ENCODE measurements at regions not wholly inside any gene's neighbourhood (a gene's known extent, or its start where the extent isn't known, plus 50 kb on each side); places are given as distances from the start of the nearest gene placed in this dataset.

GRCh38 chr6:8941577-8941976, 506.2 kb upstream of the SLC35B3 start:
- CTCF ChIA-PET: no interaction called here

More at GRCh38 chr6:8941577-8941976, 506.2 kb upstream of the SLC35B3 start:
- H3K36me3 ChIP-seq (ENCODE audit: control insufficient read depth in 2 of 2, extremely low read depth in 1 of 2, insufficient read depth in 2 of 2, low read length in 2 of 2): no peaks in the 10 kb centered on the region
- dilution Hi-C loops (cut with MboI; ENCODE audit: extremely low pct_ligation_motif_present, low sequenced_read_pairs) (no loop called here), intact Hi-C loops (cut with micrococcal nuclease) (no loop called here)
- H3K27ac ChIP-seq (ENCODE audit: insufficient read depth, low read depth, low read length): no peak overlapping the region
- H3K4me2 ChIP-seq (ENCODE audit: insufficient read depth, low read length): no peak overlapping the region
- peaks cover 2% of the 10 kb centered on the region for H3K9me3 ChIP-seq (replicated peaks; ENCODE audit: control insufficient read depth, insufficient read depth, low read length)
- no peak for TF ChIP-seq JUN (IDR thresholded peaks at IDR 0.05; ENCODE audit: borderline replicate concordance, insufficient read depth, insufficient read length, low read depth)
- no peak for TF ChIP-seq FOS (IDR thresholded peaks at IDR 0.05; ENCODE audit: borderline replicate concordance, insufficient read depth, low read length)
- TF ChIP-seq, protein P1, sequence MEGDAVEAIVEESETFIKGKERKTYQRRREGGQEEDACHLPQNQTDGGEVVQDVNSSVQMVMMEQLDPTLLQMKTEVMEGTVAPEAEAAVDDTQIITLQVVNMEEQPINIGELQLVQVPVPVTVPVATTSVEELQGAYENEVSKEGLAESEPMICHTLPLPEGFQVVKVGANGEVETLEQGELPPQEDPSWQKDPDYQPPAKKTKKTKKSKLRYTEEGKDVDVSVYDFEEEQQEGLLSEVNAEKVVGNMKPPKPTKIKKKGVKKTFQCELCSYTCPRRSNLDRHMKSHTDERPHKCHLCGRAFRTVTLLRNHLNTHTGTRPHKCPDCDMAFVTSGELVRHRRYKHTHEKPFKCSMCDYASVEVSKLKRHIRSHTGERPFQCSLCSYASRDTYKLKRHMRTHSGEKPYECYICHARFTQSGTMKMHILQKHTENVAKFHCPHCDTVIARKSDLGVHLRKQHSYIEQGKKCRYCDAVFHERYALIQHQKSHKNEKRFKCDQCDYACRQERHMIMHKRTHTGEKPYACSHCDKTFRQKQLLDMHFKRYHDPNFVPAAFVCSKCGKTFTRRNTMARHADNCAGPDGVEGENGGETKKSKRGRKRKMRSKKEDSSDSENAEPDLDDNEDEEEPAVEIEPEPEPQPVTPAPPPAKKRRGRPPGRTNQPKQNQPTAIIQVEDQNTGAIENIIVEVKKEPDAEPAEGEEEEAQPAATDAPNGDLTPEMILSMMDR (IDR thresholded peaks at IDR 0.05; ENCODE audit: extremely low read depth in 1 of 2, insufficient read depth in 1 of 2, low read depth in 1 of 2, low read length in 2 of 2): no peak
- TF ChIP-seq EZH2 (IDR thresholded peaks at IDR 0.05; ENCODE audit: borderline replicate concordance, low read depth, low read length, severe bottlenecking): no peak
- no peak for TF ChIP-seq MAX (IDR thresholded peaks at IDR 0.05; ENCODE audit: insufficient read depth, insufficient read length)
- no peak for TF ChIP-seq MYC (IDR thresholded peaks at IDR 0.05; ENCODE audit: low read depth, low read length)
- TF ChIP-seq POLR2AphosphoS5 (IDR thresholded peaks at IDR 0.05; ENCODE audit: insufficient read depth, low read depth, low read length): no peak
- no peak for TF ChIP-seq GATA2 (IDR thresholded peaks at IDR 0.05; ENCODE audit: insufficient read depth, insufficient read length, low read depth, low read length)
- no peak for TF ChIP-seq POLR2A (IDR thresholded peaks at IDR 0.05; ENCODE audit: low read depth, low read length)
- POLR2A ChIA-PET: no interaction called here
- H3K79me2 ChIP-seq (ENCODE audit: control insufficient read depth, insufficient read depth, low read length): no peaks in the 10 kb centered on the region
- no peaks in the 10 kb centered on the region for H4K20me1 ChIP-seq (replicated peaks; ENCODE audit: control insufficient read depth, extremely low read depth, insufficient read depth, low read length)
- no peak overlapping the region for H3K4me3 ChIP-seq (replicated peaks in 1 of 3; ENCODE audit: insufficient read depth in 1 of 3, low read depth in 1 of 3, low read length in 3 of 3)
- BruUV-seq (replicated peaks): no TSS peak
- FAIRE-seq: no peak
- H3K27me3 ChIP-seq (ENCODE audit: control insufficient read depth in 2 of 2, insufficient read depth in 2 of 2, low read length in 2 of 2): no peaks in the 10 kb centered on the region
- no peak overlapping the region for H3K9ac ChIP-seq (replicated peaks; ENCODE audit: extremely low read depth, insufficient read depth, low read length)
- no peak overlapping the region for H2AFZ ChIP-seq (ENCODE audit: low read depth, low read length)
- H3K4me1 ChIP-seq (ENCODE audit: control insufficient read depth, extremely low read depth, insufficient read depth, low read length): no peaks in the 10 kb centered on the region
- no peak for DNase-seq (ENCODE audit: low read depth, low spot score)
- H3K9me1 ChIP-seq (replicated peaks; ENCODE audit: control insufficient read depth, extremely low read depth, insufficient read depth, low read length): no peaks in the 10 kb centered on the region
